ENCODE measurements at regions not wholly inside any gene's neighbourhood (a gene's known extent, or its start where the extent isn't known, plus 50 kb on each side); places are given as distances from the start of the nearest gene placed in this dataset.

- H3K4me1 ChIP-seq (ENCODE audit: insufficient read depth, low read length) = no peaks in the 10 kb centered on the region
- no peaks in the 10 kb centered on the region for H3K9me3 ChIP-seq (ENCODE audit: insufficient read depth, low read depth, low read length)
- no peak overlapping the region for H3K9ac ChIP-seq (ENCODE audit: low read depth, low read length)
- no peak overlapping the region for H3K4me3 ChIP-seq (ENCODE audit: low read length)
- H3K36me3 ChIP-seq (ENCODE audit: insufficient read depth, low read length) = no peaks in the 10 kb centered on the region
- no peaks in the 10 kb centered on the region for H3K27me3 ChIP-seq (ENCODE audit: insufficient read depth, low read length)
- no peak overlapping the region for H3K27ac ChIP-seq (ENCODE audit: low read depth, low read length)
- WGBS = 84% methylated on average over 1 of the region's 1 CpG
Observed at GRCh38 chr5:53331463-53331862, 149.0 kb upstream of the FST start.

- Histone ChIP-seq H3K9me3 (ENCODE audit: insufficient read depth, low read depth, low read length) (no peaks in the 10 kb centered on the region), H3K27me3 (ENCODE audit: insufficient read depth, low read length) (no peaks in the 10 kb centered on the region), H3K36me3 (ENCODE audit: insufficient read depth, low read length) (no peaks in the 10 kb centered on the region), H3K9ac (ENCODE audit: low read depth, low read length) (no peak overlapping the region), H3K4me1 (ENCODE audit: insufficient read depth, low read length) (no peaks in the 10 kb centered on the region), H3K27ac (ENCODE audit: low read depth, low read length) (no peak overlapping the region), H3K4me3 (ENCODE audit: low read length) (no peak overlapping the region)
- 86% methylated on average over 3 of the region's 3 CpGs for WGBS
Observed at GRCh38 chr5:53333160-53333559, 147.3 kb upstream of the FST start.

- Histone ChIP-seq H3K9me3 (ENCODE audit: insufficient read depth, low read depth, low read length) (no peaks in the 10 kb centered on the region), H3K27ac (ENCODE audit: low read depth, low read length) (no peak overlapping the region), H3K4me3 (ENCODE audit: low read length) (no peak overlapping the region), H3K27me3 (ENCODE audit: insufficient read depth, low read length) (no peaks in the 10 kb centered on the region), H3K4me1 (ENCODE audit: insufficient read depth, low read length) (no peaks in the 10 kb centered on the region), H3K9ac (ENCODE audit: low read depth, low read length) (no peak overlapping the region), H3K36me3 (ENCODE audit: insufficient read depth, low read length) (no peaks in the 10 kb centered on the region)
- 96% methylated on average over 4 of the region's 4 CpGs for WGBS
Observed at GRCh38 chr5:53334431-53334941, 145.9 kb upstream of the FST start.

GRCh38 chr5:53335115-53335514 is 145.3 kb upstream of the FST start:
- Histone ChIP-seq H3K9me3 (ENCODE audit: insufficient read depth, low read depth, low read length) (no peaks in the 10 kb centered on the region), H3K27ac (ENCODE audit: low read depth, low read length) (no peak overlapping the region), H3K27me3 (ENCODE audit: insufficient read depth, low read length) (no peaks in the 10 kb centered on the region), H3K4me3 (ENCODE audit: low read length) (no peak overlapping the region), H3K4me1 (ENCODE audit: insufficient read depth, low read length) (no peaks in the 10 kb centered on the region), H3K36me3 (ENCODE audit: insufficient read depth, low read length) (no peaks in the 10 kb centered on the region), H3K9ac (ENCODE audit: low read depth, low read length) (no peak overlapping the region)
- WGBS = 93% methylated on average over 2 of the region's 2 CpGs

- H3K9ac ChIP-seq (ENCODE audit: low read depth, low read length) = no peak overlapping the region
- no CpG with 5 or more reads among the region's 1 CpG for WGBS
- H3K4me3 ChIP-seq (ENCODE audit: low read length) = no peak overlapping the region
- no peaks in the 10 kb centered on the region for H3K27me3 ChIP-seq (ENCODE audit: insufficient read depth, low read length)
- no peaks in the 10 kb centered on the region for H3K4me1 ChIP-seq (ENCODE audit: insufficient read depth, low read length)
- no peaks in the 10 kb centered on the region for H3K9me3 ChIP-seq (ENCODE audit: insufficient read depth, low read depth, low read length)
- H3K27ac ChIP-seq (ENCODE audit: low read depth, low read length) = no peak overlapping the region
- H3K36me3 ChIP-seq (ENCODE audit: insufficient read depth, low read length) = no peaks in the 10 kb centered on the region
Observed at GRCh38 chr5:53337827-53338226, 142.6 kb upstream of the FST start.

- Histone ChIP-seq H3K36me3 (ENCODE audit: insufficient read depth, low read length) (no peaks in the 10 kb centered on the region), H3K4me3 (ENCODE audit: low read length) (no peak overlapping the region), H3K9me3 (ENCODE audit: insufficient read depth, low read depth, low read length) (no peaks in the 10 kb centered on the region), H3K4me1 (ENCODE audit: insufficient read depth, low read length) (no peaks in the 10 kb centered on the region), H3K9ac (ENCODE audit: low read depth, low read length) (no peak overlapping the region), H3K27ac (ENCODE audit: low read depth, low read length) (no peak overlapping the region), H3K27me3 (ENCODE audit: insufficient read depth, low read length) (no peaks in the 10 kb centered on the region)
- WGBS = 93% methylated on average over 2 of the region's 2 CpGs
Observed at GRCh38 chr5:53338971-53339370, 141.5 kb upstream of the FST start.

- Histone ChIP-seq H3K4me1 (ENCODE audit: insufficient read depth, low read length) (no peaks in the 10 kb centered on the region), H3K9me3 (ENCODE audit: insufficient read depth, low read depth, low read length) (0 out of 2 replicates have a peak, but pooled peaks cover 4% of the 10 kb centered on the region), H3K9ac (ENCODE audit: low read depth, low read length) (no peak overlapping the region), H3K4me3 (ENCODE audit: low read length) (no peak overlapping the region), H3K27ac (ENCODE audit: low read depth, low read length) (no peak overlapping the region), H3K27me3 (ENCODE audit: insufficient read depth, low read length) (no peaks in the 10 kb centered on the region), H3K36me3 (ENCODE audit: insufficient read depth, low read length) (no peaks in the 10 kb centered on the region)
- 97% methylated on average over 2 of the region's 2 CpGs for WGBS
Observed at GRCh38 chr5:53339962-53340540, 140.4 kb upstream of the FST start.

- H3K4me1 ChIP-seq (ENCODE audit: insufficient read depth, low read length) = no peaks in the 10 kb centered on the region
- H3K36me3 ChIP-seq (ENCODE audit: insufficient read depth, low read length) = no peaks in the 10 kb centered on the region
- 95% methylated on average over 3 of the region's 3 CpGs for WGBS
- H3K9me3 ChIP-seq (ENCODE audit: insufficient read depth, low read depth, low read length) = 0 out of 2 replicates have a peak, but pooled peaks cover 4% of the 10 kb centered on the region
- no peaks in the 10 kb centered on the region for H3K27me3 ChIP-seq (ENCODE audit: insufficient read depth, low read length)
- H3K9ac ChIP-seq (ENCODE audit: low read depth, low read length) = no peak overlapping the region
- H3K27ac ChIP-seq (ENCODE audit: low read depth, low read length) = no peak overlapping the region
- H3K4me3 ChIP-seq (ENCODE audit: low read length) = no peak overlapping the region
Observed at GRCh38 chr5:53340956-53341750, 139.3 kb upstream of the FST start.

GRCh38 chr5:53342236-53342635 is 138.2 kb upstream of the FST start:
- Histone ChIP-seq H3K36me3 (ENCODE audit: insufficient read depth, low read length) (no peaks in the 10 kb centered on the region), H3K4me3 (ENCODE audit: low read length) (no peak overlapping the region), H3K27me3 (ENCODE audit: insufficient read depth, low read length) (no peaks in the 10 kb centered on the region), H3K27ac (ENCODE audit: low read depth, low read length) (no peak overlapping the region), H3K4me1 (ENCODE audit: insufficient read depth, low read length) (no peaks in the 10 kb centered on the region), H3K9me3 (ENCODE audit: insufficient read depth, low read depth, low read length) (0 out of 2 replicates have a peak, but pooled peaks cover 4% of the 10 kb centered on the region), H3K9ac (ENCODE audit: low read depth, low read length) (no peak overlapping the region)

- WGBS = 92% methylated on average over 2 of the region's 2 CpGs
- H3K27me3 ChIP-seq (ENCODE audit: insufficient read depth, low read length) = no peaks in the 10 kb centered on the region
- H3K27ac ChIP-seq (ENCODE audit: low read depth, low read length) = no peak overlapping the region
- 0 out of 2 replicates have a peak, but pooled peaks cover 4% of the 10 kb centered on the region for H3K9me3 ChIP-seq (ENCODE audit: insufficient read depth, low read depth, low read length)
- H3K9ac ChIP-seq (ENCODE audit: low read depth, low read length) = no peak overlapping the region
- H3K36me3 ChIP-seq (ENCODE audit: insufficient read depth, low read length) = no peaks in the 10 kb centered on the region
- H3K4me3 ChIP-seq (ENCODE audit: low read length) = no peak overlapping the region
- H3K4me1 ChIP-seq (ENCODE audit: insufficient read depth, low read length) = no peaks in the 10 kb centered on the region
Observed at GRCh38 chr5:53343187-53343586, 137.2 kb upstream of the FST start.

- Histone ChIP-seq H3K4me3 (ENCODE audit: low read length) (no peak overlapping the region), H3K9me3 (ENCODE audit: insufficient read depth, low read depth, low read length) (no peaks in the 10 kb centered on the region)
- WGBS = 92% methylated on average over 5 of the region's 5 CpGs
Observed at GRCh38 chr5:53350368-53350767, 130.1 kb upstream of the FST start.

More at GRCh38 chr5:53350368-53350767, 130.1 kb upstream of the FST start:
- Histone ChIP-seq H3K27ac (ENCODE audit: low read depth, low read length) (no peak overlapping the region), H3K9ac (ENCODE audit: low read depth, low read length) (no peak overlapping the region), H3K4me1 (ENCODE audit: insufficient read depth, low read length) (no peaks in the 10 kb centered on the region), H3K27me3 (ENCODE audit: insufficient read depth, low read length) (no peaks in the 10 kb centered on the region), H3K36me3 (ENCODE audit: insufficient read depth, low read length) (no peaks in the 10 kb centered on the region)

Measured in HUES64 (cell line).